ENCODE measurements at regions not wholly inside any gene's neighbourhood (a gene's known extent, or its start where the extent isn't known, plus 50 kb on each side); places are given as distances from the start of the nearest gene placed in this dataset.

DNA sequence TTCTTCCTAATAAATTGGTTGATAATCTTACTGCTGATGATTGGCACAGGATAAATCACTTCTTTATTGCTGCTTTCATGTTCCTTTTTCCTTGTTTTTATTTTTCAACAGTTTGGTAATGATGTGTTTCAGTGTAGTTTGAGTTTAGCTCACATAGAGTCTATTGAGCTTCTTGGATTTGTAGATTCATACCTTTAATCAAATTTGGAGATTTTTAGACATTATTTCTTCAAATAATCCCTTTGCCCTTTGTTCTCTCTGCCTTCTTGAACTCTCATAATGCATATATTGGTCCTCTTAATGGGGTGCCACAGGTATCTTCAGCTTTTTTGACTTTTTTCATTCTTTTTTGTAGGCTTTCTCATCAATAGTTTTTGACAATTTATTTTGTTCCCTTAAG, 275.3 kb downstream of the TLE4 start:
- POLR2A ChIA-PET: no interaction called here
- H3K36me3 ChIP-seq (ENCODE audit: insufficient read depth, low read length): no peaks in the 10 kb centered on the region
- H3K27ac ChIP-seq (ENCODE audit: low read depth in 1 of 2, low read length in 2 of 2): no peak overlapping the region
- Mint-ChIP-seq H3K36me3 (ENCODE audit: low read depth) (peaks cover 12% of the 10 kb centered on the region), H3K27ac (no peak overlapping the region), H3K9me3 (peaks cover 13% of the 10 kb centered on the region), H3K4me3 (no peak overlapping the region), H3K4me1 (ENCODE audit: low read depth) (no peaks in the 10 kb centered on the region), H3K27me3 (no peaks in the 10 kb centered on the region)
- CTCF ChIA-PET: no interaction called here
- DNase-seq (no peak), ATAC-seq (ENCODE audit: poor library complexity) (no peak)
- no peaks in the 10 kb centered on the region for H3K4me1 ChIP-seq (ENCODE audit: insufficient read depth, low read length)
- intact Hi-C loops (cut with DNase I, micrococcal nuclease): no loop called here
- no peak overlapping the region for H3K4me3 ChIP-seq (ENCODE audit: low read length)
- H3K27me3 ChIP-seq (ENCODE audit: control insufficient read depth in 1 of 2, insufficient read depth in 2 of 2, low read length in 2 of 2): peaks cover 0 to 5% of the 10 kb centered on the region in 2 experiments
- H3K9me3 ChIP-seq (ENCODE audit: control insufficient read depth in 1 of 2, insufficient read depth in 1 of 2, low read length in 2 of 2): peaks cover 6 to 10% of the 10 kb centered on the region in 2 experiments
- TF ChIP-seq, protein P1, sequence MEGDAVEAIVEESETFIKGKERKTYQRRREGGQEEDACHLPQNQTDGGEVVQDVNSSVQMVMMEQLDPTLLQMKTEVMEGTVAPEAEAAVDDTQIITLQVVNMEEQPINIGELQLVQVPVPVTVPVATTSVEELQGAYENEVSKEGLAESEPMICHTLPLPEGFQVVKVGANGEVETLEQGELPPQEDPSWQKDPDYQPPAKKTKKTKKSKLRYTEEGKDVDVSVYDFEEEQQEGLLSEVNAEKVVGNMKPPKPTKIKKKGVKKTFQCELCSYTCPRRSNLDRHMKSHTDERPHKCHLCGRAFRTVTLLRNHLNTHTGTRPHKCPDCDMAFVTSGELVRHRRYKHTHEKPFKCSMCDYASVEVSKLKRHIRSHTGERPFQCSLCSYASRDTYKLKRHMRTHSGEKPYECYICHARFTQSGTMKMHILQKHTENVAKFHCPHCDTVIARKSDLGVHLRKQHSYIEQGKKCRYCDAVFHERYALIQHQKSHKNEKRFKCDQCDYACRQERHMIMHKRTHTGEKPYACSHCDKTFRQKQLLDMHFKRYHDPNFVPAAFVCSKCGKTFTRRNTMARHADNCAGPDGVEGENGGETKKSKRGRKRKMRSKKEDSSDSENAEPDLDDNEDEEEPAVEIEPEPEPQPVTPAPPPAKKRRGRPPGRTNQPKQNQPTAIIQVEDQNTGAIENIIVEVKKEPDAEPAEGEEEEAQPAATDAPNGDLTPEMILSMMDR (IDR thresholded peaks at IDR 0.05): no peak

DNA sequence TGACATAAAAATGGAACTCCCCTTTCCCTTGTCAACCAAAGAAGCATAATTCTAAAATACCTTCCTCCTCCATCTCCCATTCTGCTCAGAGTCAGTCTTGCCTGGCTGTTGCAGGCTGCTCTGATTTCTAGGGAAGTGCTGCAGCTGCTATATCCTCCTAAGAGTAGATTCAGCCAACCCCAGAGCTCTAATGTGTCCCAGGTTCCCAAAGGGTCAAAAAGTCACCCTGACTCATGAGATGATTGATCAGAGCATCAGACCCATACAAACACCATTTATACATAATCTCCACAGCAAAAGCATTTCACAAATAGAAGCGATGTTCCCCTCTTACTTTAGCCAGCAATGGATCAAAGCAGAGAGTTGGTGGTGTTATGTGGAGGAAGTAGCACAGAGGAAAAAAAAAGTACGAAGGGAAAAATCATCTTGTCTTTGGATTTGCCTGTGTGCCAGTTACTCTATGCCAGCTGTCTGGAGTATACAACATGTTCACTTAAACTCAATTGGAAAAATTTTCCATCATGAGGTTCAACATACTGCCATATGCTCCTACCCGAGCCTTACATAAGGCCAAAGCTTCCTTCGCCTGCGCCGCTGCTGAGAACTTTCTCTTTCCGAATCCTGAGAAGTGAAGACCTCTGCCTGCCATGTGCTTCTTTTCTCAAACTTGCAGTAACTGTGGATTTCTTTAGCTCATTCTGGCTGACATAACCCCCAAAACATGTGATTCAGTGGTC, 258.0 kb downstream of the TLE4 start:
- Histone ChIP-seq H3K9me3 (ENCODE audit: control insufficient read depth in 1 of 2, insufficient read depth in 1 of 2, low read length in 2 of 2) (peaks cover 0 to 3% of the 10 kb centered on the region in 2 experiments), H3K36me3 (ENCODE audit: insufficient read depth, low read length) (no peaks in the 10 kb centered on the region), H3K27me3 (ENCODE audit: control insufficient read depth in 1 of 2, insufficient read depth in 2 of 2, low read length in 2 of 2) (no peaks in the 10 kb centered on the region), H3K27ac (ENCODE audit: low read depth in 1 of 2, low read length in 2 of 2) (no peak overlapping the region), H3K4me3 (ENCODE audit: low read length) (no peak overlapping the region), H3K4me1 (ENCODE audit: insufficient read depth, low read length) (no peaks in the 10 kb centered on the region)
- CTCF ChIA-PET: no interaction called here
- H3K9me3 Mint-ChIP-seq: no peaks in the 10 kb centered on the region
- POLR2A ChIA-PET: no interaction called here
- TF ChIP-seq, protein P1 (IDR thresholded peaks at IDR 0.05): no peak
- no peaks in the 10 kb centered on the region for H3K4me1 Mint-ChIP-seq (ENCODE audit: low read depth)
- DNase-seq: no peak
- no peak for ATAC-seq (ENCODE audit: poor library complexity)
- H3K27me3 Mint-ChIP-seq: no peaks in the 10 kb centered on the region
- intact Hi-C loops (cut with DNase I, micrococcal nuclease): no loop called here
- H3K27ac Mint-ChIP-seq: no peak overlapping the region
- H3K4me3 Mint-ChIP-seq: no peak overlapping the region
- no peaks in the 10 kb centered on the region for H3K36me3 Mint-ChIP-seq (ENCODE audit: low read depth)

DNA sequence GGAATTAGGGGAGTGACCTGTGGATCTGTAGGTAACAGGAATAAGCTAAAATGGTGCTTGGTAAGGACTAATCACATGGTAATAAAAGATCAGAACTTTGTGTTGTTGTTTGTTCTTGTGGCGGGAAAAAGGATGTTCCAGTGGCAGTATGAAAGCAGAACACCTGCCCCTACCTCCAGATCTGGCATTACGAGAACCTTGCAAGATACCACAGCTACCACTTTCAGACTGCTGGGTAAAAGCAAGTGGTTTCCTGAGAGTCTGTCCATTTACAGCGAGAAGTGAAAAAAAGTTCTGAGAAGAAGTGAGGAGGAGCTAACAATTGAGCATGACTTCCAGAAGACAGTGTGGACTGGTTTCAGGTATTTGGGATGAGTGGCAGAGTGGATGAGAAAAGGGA, 252.5 kb downstream of the TLE4 start:
- Histone ChIP-seq H3K27me3 (ENCODE audit: control insufficient read depth in 1 of 2, insufficient read depth in 2 of 2, low read length in 2 of 2) (no peaks in the 10 kb centered on the region), H3K4me3 (ENCODE audit: low read length) (no peak overlapping the region), H3K36me3 (ENCODE audit: insufficient read depth, low read length) (no peaks in the 10 kb centered on the region), H3K9me3 (ENCODE audit: control insufficient read depth in 1 of 2, insufficient read depth in 1 of 2, low read length in 2 of 2) (no peaks in the 10 kb centered on the region), H3K4me1 (ENCODE audit: insufficient read depth, low read length) (no peaks in the 10 kb centered on the region), H3K27ac (ENCODE audit: low read depth in 1 of 2, low read length in 2 of 2) (no peak overlapping the region)
- ATAC-seq (ENCODE audit: poor library complexity) (no peak), DNase-seq (peak in 1 of 14 experiments; percentile 2)
- POLR2A ChIA-PET: no interaction called here
- H3K4me3 Mint-ChIP-seq: no peak overlapping the region
- CTCF ChIA-PET: no interaction called here
- TF ChIP-seq, protein P1 (IDR thresholded peaks at IDR 0.05): no peak
- no peaks in the 10 kb centered on the region for H3K36me3 Mint-ChIP-seq (ENCODE audit: low read depth)
- H3K9me3 Mint-ChIP-seq: no peaks in the 10 kb centered on the region
- peaks cover 7% of the 10 kb centered on the region for H3K27me3 Mint-ChIP-seq
- peaks cover 8% of the 10 kb centered on the region for H3K4me1 Mint-ChIP-seq (ENCODE audit: low read depth)
- H3K27ac Mint-ChIP-seq: no peak overlapping the region
- intact Hi-C loops (cut with DNase I, micrococcal nuclease): no loop called here

Measured in CD4-positive, alpha-beta T cell (primary cell).